ENCODE measurements at regions not wholly inside any gene's neighbourhood (a gene's known extent, or its start where the extent isn't known, plus 50 kb on each side); places are given as distances from the start of the nearest gene placed in this dataset.

DNA sequence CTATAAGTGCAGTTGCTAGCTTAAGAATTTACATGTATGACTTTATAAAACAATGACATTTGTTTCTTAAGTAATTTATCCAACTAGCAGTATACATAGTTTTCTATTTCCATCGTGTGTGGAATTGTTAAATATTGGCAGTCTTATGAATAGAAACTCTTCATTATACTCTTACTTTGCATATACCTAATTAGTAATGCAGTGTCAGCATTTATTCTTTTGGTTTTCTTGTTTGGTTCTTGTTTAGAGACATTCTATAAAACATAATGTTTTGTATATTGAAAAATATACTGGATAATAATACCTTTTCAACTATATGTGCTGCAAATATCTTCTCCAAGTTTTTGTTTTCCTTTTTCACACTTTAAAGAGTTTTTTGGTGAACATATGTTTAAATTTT lies 760.2 kb downstream of the VGLL3 start (continued):
- TF ChIP-seq ZNF622 (IDR thresholded peaks at IDR 0.05), result no peak
- no peak for TF ChIP-seq YY1 (IDR thresholded peaks at IDR 0.05; ENCODE audit: low read depth, low read length)
- no peak for TF ChIP-seq YBX1 (IDR thresholded peaks at IDR 0.05)

GRCh38 chr3:86229775-86230094 lies 761.2 kb downstream of the VGLL3 start:
- no peak overlapping the region for H3K27ac ChIP-seq (ENCODE audit: control insufficient read depth, insufficient read depth)
- no TSS peak for BruUV-seq (replicated peaks)
- H3K4me1 ChIP-seq (ENCODE audit: control insufficient read depth, insufficient read depth, low read length), result no peaks in the 10 kb centered on the region
- CTCF ChIA-PET, result no interaction called here
- H3K4me3 ChIP-seq, result no peak overlapping the region
- no peaks in the 10 kb centered on the region for H3K27me3 ChIP-seq (replicated peaks in 1 of 2; ENCODE audit: control insufficient read depth in 2 of 2, insufficient read depth in 2 of 2, low read length in 1 of 2)
- SMC1A ChIA-PET (ENCODE audit: uncharacterized antibody, unreplicated experiment), result no interaction called here
- no peak overlapping the region for H3K4me2 ChIP-seq (ENCODE audit: control insufficient read depth, insufficient read depth)
- ATAC-seq (no peak), DNase-seq (ENCODE audit: low read depth, low spot score) (no peak), FAIRE-seq (no peak)
- 15% methylated on average over 2 of the region's 2 CpGs for WGBS (ENCODE audit: insufficient coverage, insufficient replicate concordance, low lambda C conversion rate, missing lambda C conversion rate)
- no peaks in the 10 kb centered on the region for H4K20me1 ChIP-seq (ENCODE audit: control insufficient read depth, insufficient read depth)
- no peaks in the 10 kb centered on the region for H3K9me3 ChIP-seq (replicated peaks; ENCODE audit: control insufficient read depth, insufficient read depth, low read length)
- no peak overlapping the region for H2AFZ ChIP-seq (ENCODE audit: control insufficient read depth, low read depth, low read length)
- no peaks in the 10 kb centered on the region for H3K36me3 ChIP-seq (ENCODE audit: control insufficient read depth in 2 of 2, insufficient read depth in 2 of 2, low read length in 1 of 2)
- RAD21 ChIA-PET (ENCODE audit: unreplicated experiment), result no interaction called here
- intact Hi-C loops (cut with micrococcal nuclease; ENCODE audit: unreplicated experiment), result no loop called here
- POLR2A ChIA-PET, result no interaction called here
- no peak for TF ChIP-seq JUND (IDR thresholded peaks at IDR 0.05; ENCODE audit: low read depth, low read length)
- TF ChIP-seq, protein P1, sequence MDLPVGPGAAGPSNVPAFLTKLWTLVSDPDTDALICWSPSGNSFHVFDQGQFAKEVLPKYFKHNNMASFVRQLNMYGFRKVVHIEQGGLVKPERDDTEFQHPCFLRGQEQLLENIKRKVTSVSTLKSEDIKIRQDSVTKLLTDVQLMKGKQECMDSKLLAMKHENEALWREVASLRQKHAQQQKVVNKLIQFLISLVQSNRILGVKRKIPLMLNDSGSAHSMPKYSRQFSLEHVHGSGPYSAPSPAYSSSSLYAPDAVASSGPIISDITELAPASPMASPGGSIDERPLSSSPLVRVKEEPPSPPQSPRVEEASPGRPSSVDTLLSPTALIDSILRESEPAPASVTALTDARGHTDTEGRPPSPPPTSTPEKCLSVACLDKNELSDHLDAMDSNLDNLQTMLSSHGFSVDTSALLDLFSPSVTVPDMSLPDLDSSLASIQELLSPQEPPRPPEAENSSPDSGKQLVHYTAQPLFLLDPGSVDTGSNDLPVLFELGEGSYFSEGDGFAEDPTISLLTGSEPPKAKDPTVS (IDR thresholded peaks at IDR 0.05; ENCODE audit: low read depth, low read length), result no peak
- TF ChIP-seq RUNX3 (IDR thresholded peaks at IDR 0.05; ENCODE audit: low read length), result no peak
- TF ChIP-seq YBX1 (IDR thresholded peaks at IDR 0.05), result no peak
- no peak for TF ChIP-seq SREBF2 (IDR thresholded peaks at IDR 0.05; ENCODE audit: low read length)
- TF ChIP-seq STAT3 (IDR thresholded peaks at IDR 0.05; ENCODE audit: low read depth, low read length), result no peak
- TF ChIP-seq, protein P2, sequence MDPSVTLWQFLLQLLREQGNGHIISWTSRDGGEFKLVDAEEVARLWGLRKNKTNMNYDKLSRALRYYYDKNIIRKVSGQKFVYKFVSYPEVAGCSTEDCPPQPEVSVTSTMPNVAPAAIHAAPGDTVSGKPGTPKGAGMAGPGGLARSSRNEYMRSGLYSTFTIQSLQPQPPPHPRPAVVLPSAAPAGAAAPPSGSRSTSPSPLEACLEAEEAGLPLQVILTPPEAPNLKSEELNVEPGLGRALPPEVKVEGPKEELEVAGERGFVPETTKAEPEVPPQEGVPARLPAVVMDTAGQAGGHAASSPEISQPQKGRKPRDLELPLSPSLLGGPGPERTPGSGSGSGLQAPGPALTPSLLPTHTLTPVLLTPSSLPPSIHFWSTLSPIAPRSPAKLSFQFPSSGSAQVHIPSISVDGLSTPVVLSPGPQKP (IDR thresholded peaks at IDR 0.05; ENCODE audit: low read depth, low read length), result no peak
- TF ChIP-seq IRF5 (IDR thresholded peaks at IDR 0.05; ENCODE audit: borderline replicate concordance), result no peak
- no peak for TF ChIP-seq CBFB (IDR thresholded peaks at IDR 0.05; ENCODE audit: low read depth)
- TF ChIP-seq FOXK2 (IDR thresholded peaks at IDR 0.05), result no peak
- TF ChIP-seq NR2C1 (IDR thresholded peaks at IDR 0.05), result no peak
- no peak for TF ChIP-seq PML (IDR thresholded peaks at IDR 0.05; ENCODE audit: low read length)
- H3K9ac ChIP-seq (ENCODE audit: control insufficient read depth, insufficient read depth, low read length), result no peak overlapping the region
- no peaks in the 10 kb centered on the region for H3K79me2 ChIP-seq (ENCODE audit: control insufficient read depth, insufficient read depth, low read length)
- in situ Hi-C loops (cut with MboI), result no loop called here
